Epithelial cell of proximal tubule (primary cell): ENCODE measurements at regions not wholly inside any gene's neighbourhood (a gene's known extent, or its start where the extent isn't known, plus 50 kb on each side); places are given as distances from the start of the nearest gene placed in this dataset.
"Not testable (repeated sequence)": the region's sequence is repeated elsewhere in the genome, so short reads cannot be mapped to it uniquely, and the experiment has no call there.

Source experiments
- DNase-seq: peaks from one replicate; pipeline ENCODE4 v3.0.0-alpha.2; 2011; ENCODE audit warnings: low read depth
- H3K4me3 ChIP-seq: 2 replicates; pipeline ENCODE4 v1.5.1; 2011; ENCODE audit warnings: low read depth, mild to moderate bottlenecking, low read length
- CTCF ChIP-seq: conservative IDR thresholded peaks from 2 replicates; pipeline ENCODE4 v1.5.1; 2012; ENCODE audit warnings: low read depth, mild to moderate bottlenecking, low read length

- no peak overlapping the region for H3K4me3 ChIP-seq
- DNase-seq: no peak
- no peak for TF ChIP-seq CTCF
These were observed 306.4 kb downstream of the RPS6KC1 start for GRCh38 chr1:213357403-213357802.

GRCh38 chr1:213358368-213358767 is 307.3 kb downstream of the RPS6KC1 start:
- H3K4me3 ChIP-seq, DNase-seq: not testable (repeated sequence)

- no peak for DNase-seq
- no peak overlapping the region for H3K4me3 ChIP-seq
- TF ChIP-seq CTCF: no peak
These were observed 311.6 kb downstream of the RPS6KC1 start for GRCh38 chr1:213362598-213362997.

- no peak for DNase-seq
- H3K4me3 ChIP-seq: no peak overlapping the region
- no peak for TF ChIP-seq CTCF
These were observed 315.2 kb downstream of the RPS6KC1 start for GRCh38 chr1:213366141-213366831.

- no peak overlapping the region for H3K4me3 ChIP-seq
- DNase-seq: no peak
- TF ChIP-seq CTCF: no peak
These were observed 318.4 kb downstream of the RPS6KC1 start for GRCh38 chr1:213369465-213369864.

GRCh38 chr1:213370523-213370922 is 319.5 kb downstream of the RPS6KC1 start:
- TF ChIP-seq CTCF: no peak
- no peak for DNase-seq
- H3K4me3 ChIP-seq: no peak overlapping the region

GRCh38 chr1:213371525-213371846 is 320.4 kb downstream of the RPS6KC1 start:
- TF ChIP-seq CTCF: no peak
- H3K4me3 ChIP-seq: no peak overlapping the region
- DNase-seq: no peak
